H9 (cell line): ENCODE measurements at regions not wholly inside any gene's neighbourhood (a gene's known extent, or its start where the extent isn't known, plus 50 kb on each side); places are given as distances from the start of the nearest gene placed in this dataset.

Experiments used
- DNase-seq: peaks from one replicate; pipeline ENCODE4 v3.0.0-alpha.2; 2017
- H2AFZ ChIP-seq: one replicate; pipeline ENCODE4 v1.6.1; 2013; ENCODE audit warnings: mild to moderate bottlenecking, low read length, control low read depth, moderate library complexity
- H2AK5ac ChIP-seq: 2 replicates; pipeline ENCODE4 v1.6.1; 2013; ENCODE audit warnings: low read length, control low read depth, mixed read lengths; ENCODE audit not compliant: insufficient read length
- H2BK120ac ChIP-seq: one replicate; pipeline ENCODE4 v1.6.1; 2013; ENCODE audit warnings: low read depth, mild to moderate bottlenecking, low read length, control low read depth, inconsistent platforms; ENCODE audit not compliant: poor library complexity, severe bottlenecking
- H2BK12ac ChIP-seq: 2 replicates; pipeline ENCODE4 v1.6.1; 2013; ENCODE audit warnings: low read length, control low read depth, mixed read lengths, low read depth; ENCODE audit not compliant: insufficient read length
- H2BK15ac ChIP-seq: 2 replicates; pipeline ENCODE4 v1.6.1; 2013; ENCODE audit warnings: low read depth, low read length, control low read depth
- H2BK20ac ChIP-seq: one replicate; pipeline ENCODE4 v1.6.1; 2013; ENCODE audit warnings: low read depth, mild to moderate bottlenecking, low read length, control low read depth, inconsistent platforms; ENCODE audit not compliant: poor library complexity, severe bottlenecking
- H2BK5ac ChIP-seq: 2 replicates; pipeline ENCODE4 v1.6.1; 2013; ENCODE audit warnings: low read length, control low read depth, mixed read lengths; ENCODE audit not compliant: insufficient read length
- H3K14ac ChIP-seq: 2 replicates; pipeline ENCODE4 v1.6.1; 2013; ENCODE audit warnings: low read length, control low read depth; ENCODE audit not compliant: insufficient read depth
- H3K18ac ChIP-seq: 2 replicates; pipeline ENCODE4 v1.6.1; 2013; ENCODE audit warnings: low read depth, mild to moderate bottlenecking, mixed read lengths, low read length, control low read depth; ENCODE audit not compliant: insufficient read length
- H3K23ac ChIP-seq: 2 replicates; pipeline ENCODE4 v1.6.1; 2013; ENCODE audit warnings: low read length, control low read depth, mixed read lengths, low read depth; ENCODE audit not compliant: insufficient read length
- H3K23me2 ChIP-seq: 2 replicates; pipeline ENCODE4 v1.6.1; 2013; ENCODE audit warnings: low read depth, mild to moderate bottlenecking, mixed read lengths, low read length, control low read depth; ENCODE audit not compliant: insufficient read length, poor library complexity, severe bottlenecking
- H3K27ac ChIP-seq: 2 replicates; pipeline ENCODE4 v1.5.1; 2013; ENCODE audit warnings: low read length, control low read depth, mixed read lengths, low read depth; ENCODE audit not compliant: insufficient read length
- H3K27me3 ChIP-seq: 2 replicates; pipeline ENCODE4 v1.6.1; 2013; ENCODE audit warnings: low read length, control low read depth, inconsistent platforms; ENCODE audit not compliant: insufficient read depth
- H3K4ac ChIP-seq: 2 replicates; pipeline ENCODE4 v1.6.1; 2013; ENCODE audit warnings: low read depth, mild to moderate bottlenecking, control low read depth, inconsistent platforms, low read length, moderate library complexity
- H3K4me1 ChIP-seq: 2 replicates; pipeline ENCODE4 v1.6.1; 2013; ENCODE audit warnings: low read length, control low read depth, inconsistent platforms; ENCODE audit not compliant: insufficient read depth
- H3K4me2 ChIP-seq: 2 replicates; pipeline ENCODE4 v1.6.1; 2013; ENCODE audit warnings: low read length, control low read depth, mixed read lengths; ENCODE audit not compliant: insufficient read length, insufficient read depth
- H3K56ac ChIP-seq: 2 replicates; pipeline ENCODE4 v1.6.1; 2013; ENCODE audit warnings: low read depth, mild to moderate bottlenecking, mixed read lengths, low read length, control low read depth; ENCODE audit not compliant: insufficient read length
- H3K79me1 ChIP-seq: 2 replicates; pipeline ENCODE4 v1.6.1; 2013; ENCODE audit warnings: low read depth, mild to moderate bottlenecking, moderate library complexity, low read length, control low read depth, inconsistent platforms; ENCODE audit not compliant: insufficient read depth, poor library complexity, severe bottlenecking
- H3K79me2 ChIP-seq: 2 replicates; pipeline ENCODE4 v1.6.1; 2013; ENCODE audit warnings: low read length, control low read depth, inconsistent platforms; ENCODE audit not compliant: insufficient read depth
- H3K9ac ChIP-seq: 2 replicates; pipeline ENCODE4 v1.6.1; 2013; ENCODE audit warnings: low read length, control low read depth, mixed read lengths; ENCODE audit not compliant: insufficient read length; ENCODE audit errors: extremely low read depth
- H3K9me3 ChIP-seq: one replicate; pipeline ENCODE4 v1.6.1; 2013; ENCODE audit warnings: low read depth, low read length, inconsistent platforms; ENCODE audit not compliant: control insufficient read depth
- H3T11ph ChIP-seq: one replicate; pipeline ENCODE4 v1.6.1; 2013; ENCODE audit warnings: mild to moderate bottlenecking, low read length, control low read depth, inconsistent platforms
- H4K20me1 ChIP-seq: one replicate; pipeline ENCODE4 v1.6.1; 2013; ENCODE audit not compliant: control insufficient read depth, insufficient read length, insufficient read depth
- H4K5ac ChIP-seq: 2 replicates; pipeline ENCODE4 v1.6.1; 2013; ENCODE audit warnings: low read depth, mild to moderate bottlenecking, mixed read lengths, low read length, control low read depth; ENCODE audit not compliant: insufficient read length
- H4K8ac ChIP-seq: replicated peaks from 2 replicates; pipeline ENCODE4 v1.6.1; 2013; ENCODE audit warnings: low read length, control low read depth, mixed read lengths, low read depth; ENCODE audit not compliant: insufficient read length
- H4K91ac ChIP-seq: 2 replicates; pipeline ENCODE4 v1.6.1; 2013; ENCODE audit warnings: low read depth, mild to moderate bottlenecking, moderate library complexity, mixed read lengths, low read length, control low read depth; ENCODE audit not compliant: insufficient read length
- H3K27ac Mint-ChIP-seq, 3 experiments: 2 replicates in 2 of 3; 3 replicates in 1 of 3; pipeline ENCODE4 v1.8.0; 2020 to 2021; ENCODE audit warnings: mixed read lengths in 3 of 3, mild to moderate bottlenecking in 1 of 3, moderate library complexity in 1 of 3
- H3K27me3 Mint-ChIP-seq: 2 replicates; pipeline ENCODE4 v1.8.0; 2021; ENCODE audit warnings: low read depth, mild to moderate bottlenecking, moderate library complexity, mixed read lengths
- H3K36me3 Mint-ChIP-seq, 3 experiments: 2 replicates in 2 of 3; 3 replicates in 1 of 3; pipeline ENCODE4 v1.8.0; 2020 to 2021; ENCODE audit warnings: low read depth in 3 of 3, mixed read lengths in 3 of 3; ENCODE audit not compliant: insufficient read depth in 1 of 3
- H3K4me1 Mint-ChIP-seq, 2 experiments: 2 replicates each; pipeline ENCODE4 v1.8.0; 2020; ENCODE audit warnings: mixed read lengths in 2 of 2
- H3K4me3 Mint-ChIP-seq, 2 experiments: 2 replicates in 1 of 2; 3 replicates in 1 of 2; pipeline ENCODE4 v1.8.0; 2020 to 2021; ENCODE audit warnings: mild to moderate bottlenecking in 2 of 2, mixed read lengths in 2 of 2, moderate library complexity in 1 of 2
- H3K9me3 Mint-ChIP-seq, 2 experiments: 2 replicates in 1 of 2; 3 replicates in 1 of 2; pipeline ENCODE4 v1.8.0; 2020; ENCODE audit warnings: mild to moderate bottlenecking in 2 of 2, mixed read lengths in 2 of 2, moderate library complexity in 1 of 2
- WGBS: extraction: QIAGEN DNeasy Blood & Tissue Kit; methylation state at CpG from one replicate; pipeline ENCODE4 v1.1.7; 2013; ENCODE audit warnings: missing lambda C conversion rate, low lambda C conversion rate, mixed read lengths; ENCODE audit not compliant: insufficient read length; ENCODE audit errors: extremely low coverage; 5-methylcytosine and 5-hydroxymethylcytosine counted together
- TF ChIP-seq, protein P1 (sequence below): fragments of 200-600 bp; sonication (generic); conservative IDR thresholded peaks from 3 replicates; pipeline ENCODE4 v1.8.0; 2021; ENCODE audit warnings: antibody characterized with exemption, mild to moderate bottlenecking

DNA sequence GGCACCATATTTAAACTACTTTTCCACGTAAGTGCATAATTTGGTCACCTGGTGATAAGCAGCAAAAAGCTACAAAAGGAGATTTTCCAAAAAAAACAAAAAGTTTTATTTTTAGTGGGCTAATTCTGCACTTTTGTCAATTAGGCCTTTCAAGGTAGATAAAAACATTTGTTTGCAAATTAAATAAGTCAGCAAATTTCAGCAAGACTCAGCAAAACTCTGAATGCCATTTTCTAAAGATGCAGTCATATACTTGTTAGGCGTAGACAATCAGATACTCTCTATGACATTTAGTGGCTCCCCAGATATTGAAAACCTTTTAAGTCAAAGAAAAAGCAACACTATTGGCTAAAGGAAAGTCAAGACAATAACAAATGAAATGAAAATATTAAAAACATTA lies 400.2 kb upstream of the GOLIM4 start:
- Mint-ChIP-seq H3K36me3 (no peaks in the 10 kb centered on the region), H3K27ac (no peak overlapping the region), H3K9me3 (no peaks in the 10 kb centered on the region), H3K4me1 (peaks cover 6 to 11% of the 10 kb centered on the region in 2 experiments), H3K4me3 (no peak overlapping the region), H3K27me3 (no peaks in the 10 kb centered on the region)
- Histone ChIP-seq H3K9ac (no peak overlapping the region), H3K18ac (no peak overlapping the region), H2BK12ac (no peak overlapping the region), H3K79me1 (no peaks in the 10 kb centered on the region), H2AK5ac (no peak overlapping the region), H2BK15ac (no peak overlapping the region), H3K4me2 (no peak overlapping the region), H3K56ac (no peak overlapping the region), H2BK120ac (no peak overlapping the region), H3K14ac (no peak overlapping the region), H4K8ac (no peak overlapping the region), H3K27me3 (no peaks in the 10 kb centered on the region), H2BK20ac (no peak overlapping the region), H4K20me1 (no peaks in the 10 kb centered on the region), H4K91ac (no peak overlapping the region), H3K79me2 (no peaks in the 10 kb centered on the region), H2AFZ (no peak overlapping the region), H3K4me1 (no peaks in the 10 kb centered on the region), H3K23me2 (no peaks in the 10 kb centered on the region), H3K9me3 (no peaks in the 10 kb centered on the region), H2BK5ac (no peak overlapping the region), H4K5ac (no peak overlapping the region), H3K27ac (no peak overlapping the region), H3K4ac (no peak overlapping the region), H3K23ac (no peak overlapping the region), H3T11ph (no peak overlapping the region)
- WGBS: no CpG with 5 or more reads among the region's 2 CpGs
- TF ChIP-seq, protein P1, sequence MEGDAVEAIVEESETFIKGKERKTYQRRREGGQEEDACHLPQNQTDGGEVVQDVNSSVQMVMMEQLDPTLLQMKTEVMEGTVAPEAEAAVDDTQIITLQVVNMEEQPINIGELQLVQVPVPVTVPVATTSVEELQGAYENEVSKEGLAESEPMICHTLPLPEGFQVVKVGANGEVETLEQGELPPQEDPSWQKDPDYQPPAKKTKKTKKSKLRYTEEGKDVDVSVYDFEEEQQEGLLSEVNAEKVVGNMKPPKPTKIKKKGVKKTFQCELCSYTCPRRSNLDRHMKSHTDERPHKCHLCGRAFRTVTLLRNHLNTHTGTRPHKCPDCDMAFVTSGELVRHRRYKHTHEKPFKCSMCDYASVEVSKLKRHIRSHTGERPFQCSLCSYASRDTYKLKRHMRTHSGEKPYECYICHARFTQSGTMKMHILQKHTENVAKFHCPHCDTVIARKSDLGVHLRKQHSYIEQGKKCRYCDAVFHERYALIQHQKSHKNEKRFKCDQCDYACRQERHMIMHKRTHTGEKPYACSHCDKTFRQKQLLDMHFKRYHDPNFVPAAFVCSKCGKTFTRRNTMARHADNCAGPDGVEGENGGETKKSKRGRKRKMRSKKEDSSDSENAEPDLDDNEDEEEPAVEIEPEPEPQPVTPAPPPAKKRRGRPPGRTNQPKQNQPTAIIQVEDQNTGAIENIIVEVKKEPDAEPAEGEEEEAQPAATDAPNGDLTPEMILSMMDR: no peak
- no peak for DNase-seq
